HG02678 (cell line): ENCODE measurements at regions not wholly inside any gene's neighbourhood (a gene's known extent, or its start where the extent isn't known, plus 50 kb on each side); places are given as distances from the start of the nearest gene placed in this dataset.

Source experiments
- ATAC-seq: cut with Tn5 transposase; IDR thresholded peaks from one replicate; pipeline ENCODE4 v1.9.1; 2021; ENCODE audit warnings: mild to moderate bottlenecking, moderate library complexity; ENCODE audit not compliant: unreplicated experiment

DNA sequence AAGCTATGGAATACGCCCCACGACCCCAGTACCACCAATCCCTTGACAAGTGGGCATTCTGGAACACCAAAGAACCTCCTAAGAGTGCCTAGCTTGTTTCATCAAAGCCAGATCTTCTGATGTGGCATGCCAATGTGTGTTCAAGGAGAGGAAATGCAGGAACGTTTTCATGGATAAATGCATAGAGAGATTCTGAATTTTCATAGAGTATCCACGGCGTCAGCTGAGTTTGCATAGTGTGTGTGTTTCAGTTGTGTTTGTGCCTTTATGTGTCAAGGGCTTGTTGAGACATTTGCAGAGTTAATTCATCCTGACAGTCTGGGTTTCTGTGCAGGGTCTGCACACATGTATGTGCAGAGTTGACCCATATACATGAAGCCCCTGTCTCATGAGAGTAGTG is 172.7 kb upstream of the LRFN2 start:
- no peak for ATAC-seq

DNA sequence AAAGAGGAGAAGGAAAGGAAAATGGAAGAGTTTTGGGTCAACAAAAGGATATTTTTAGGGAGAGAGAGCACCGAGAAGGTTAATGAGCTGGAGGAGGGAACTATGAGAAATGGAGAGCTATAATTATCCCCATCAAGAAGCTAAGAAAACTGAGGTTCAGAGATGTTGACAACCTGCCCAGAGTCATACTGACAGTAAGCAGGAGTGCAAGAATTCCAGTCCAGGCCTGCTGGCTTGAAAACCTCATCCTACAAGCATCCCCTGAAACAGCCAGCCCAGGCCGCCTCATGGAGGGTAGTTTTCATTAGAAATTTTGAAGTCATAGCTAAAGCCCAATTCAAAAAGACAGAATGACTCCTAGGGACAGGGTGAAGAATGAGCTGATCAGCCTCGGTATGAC is 172.1 kb upstream of the LRFN2 start:
- ATAC-seq, result no peak

DNA sequence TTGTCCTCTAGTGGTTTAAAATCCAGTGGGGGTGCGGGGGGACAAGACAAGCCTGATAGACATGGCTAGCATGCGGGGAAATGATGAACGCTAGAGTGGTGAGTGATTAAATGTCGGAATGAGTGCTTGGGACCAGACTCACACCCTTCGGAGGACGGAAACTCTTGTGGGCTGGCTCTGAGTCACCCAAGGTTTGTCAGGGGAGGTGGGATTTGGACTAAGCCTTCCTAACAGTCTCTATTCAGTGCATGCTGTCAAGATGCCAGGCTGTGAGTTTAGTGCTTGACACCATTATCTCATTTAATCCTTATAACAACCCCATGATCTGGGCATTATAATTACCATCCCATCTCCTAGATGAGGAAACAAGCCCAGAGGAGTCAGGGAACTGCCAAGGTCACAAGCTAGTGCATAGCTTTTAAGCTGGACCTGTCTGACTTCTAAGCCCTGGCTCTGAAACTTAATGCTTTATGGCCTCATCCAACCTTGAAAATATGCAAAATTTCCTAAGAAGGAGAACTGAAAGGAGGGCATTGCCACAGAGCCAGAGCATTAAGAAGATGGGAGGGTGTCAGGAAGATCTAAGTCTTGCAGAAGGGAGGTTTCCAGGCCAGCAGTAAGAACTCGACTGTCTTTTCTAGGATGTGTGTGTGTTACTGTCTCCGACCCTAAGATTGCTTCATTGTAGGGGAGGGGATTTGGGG is 168.7 kb upstream of the LRFN2 start:
- ATAC-seq, result no peak

DNA sequence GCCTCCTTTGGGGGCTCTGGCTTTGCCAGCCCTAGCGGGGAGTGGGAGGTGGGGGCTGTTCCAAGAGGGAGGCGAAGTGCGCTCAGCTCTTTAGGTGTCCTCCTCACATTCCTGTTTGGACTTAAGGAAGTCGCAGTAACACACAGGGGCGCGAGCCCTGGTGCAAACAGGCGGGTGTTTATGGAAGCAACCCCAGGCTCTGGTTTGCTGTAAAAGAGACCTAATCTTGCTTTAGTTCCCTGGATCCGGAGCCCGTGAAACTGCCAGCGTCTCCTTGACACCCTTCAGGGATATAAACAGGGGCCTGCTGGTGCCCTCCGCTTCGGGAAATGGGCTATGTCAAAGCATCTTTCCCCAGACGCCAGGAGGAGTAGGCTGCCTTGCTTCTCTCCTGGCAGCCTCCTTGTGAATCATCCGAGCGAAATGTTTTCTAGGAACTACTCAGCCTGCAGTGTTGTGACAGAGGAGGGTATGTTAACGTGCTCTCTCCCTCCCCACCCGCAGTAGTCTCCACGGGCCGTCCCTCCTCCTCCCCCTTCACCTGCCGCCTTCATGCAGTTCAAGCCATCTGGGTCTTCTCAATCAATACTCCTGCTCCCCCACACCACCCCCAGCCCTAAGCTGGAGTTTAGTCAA is 168.0 kb upstream of the LRFN2 start:
- ATAC-seq, result no peak

DNA sequence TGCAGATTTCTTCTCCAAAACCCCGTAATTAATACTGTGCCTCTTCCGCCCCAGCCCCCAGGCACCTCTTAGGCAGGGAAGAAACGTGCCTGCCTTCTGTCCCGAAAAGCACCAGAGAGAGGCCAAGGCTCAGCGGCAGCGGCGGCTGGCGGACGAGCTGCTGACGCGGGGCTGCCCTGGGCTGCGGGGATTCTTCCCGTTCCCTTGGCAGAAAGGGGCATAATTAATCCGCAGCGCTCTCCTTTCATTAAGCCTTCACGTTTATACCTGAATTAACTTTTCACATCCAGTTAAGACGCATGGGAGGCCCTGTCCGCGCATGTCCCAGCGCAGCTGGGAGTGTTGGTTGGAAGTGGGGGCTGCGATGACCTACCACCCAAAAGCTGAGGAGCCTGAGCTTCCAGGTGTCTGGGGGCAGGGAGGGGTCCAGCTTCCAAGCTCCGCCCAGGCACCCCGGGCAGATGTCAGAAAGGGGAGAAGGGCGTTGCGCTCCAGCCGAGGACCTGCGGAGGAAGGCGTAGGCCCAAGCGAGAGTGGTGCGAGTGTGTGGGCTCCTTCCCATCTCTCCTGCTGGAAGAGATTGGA is 167.4 kb upstream of the LRFN2 start:
- ATAC-seq, result no peak

DNA sequence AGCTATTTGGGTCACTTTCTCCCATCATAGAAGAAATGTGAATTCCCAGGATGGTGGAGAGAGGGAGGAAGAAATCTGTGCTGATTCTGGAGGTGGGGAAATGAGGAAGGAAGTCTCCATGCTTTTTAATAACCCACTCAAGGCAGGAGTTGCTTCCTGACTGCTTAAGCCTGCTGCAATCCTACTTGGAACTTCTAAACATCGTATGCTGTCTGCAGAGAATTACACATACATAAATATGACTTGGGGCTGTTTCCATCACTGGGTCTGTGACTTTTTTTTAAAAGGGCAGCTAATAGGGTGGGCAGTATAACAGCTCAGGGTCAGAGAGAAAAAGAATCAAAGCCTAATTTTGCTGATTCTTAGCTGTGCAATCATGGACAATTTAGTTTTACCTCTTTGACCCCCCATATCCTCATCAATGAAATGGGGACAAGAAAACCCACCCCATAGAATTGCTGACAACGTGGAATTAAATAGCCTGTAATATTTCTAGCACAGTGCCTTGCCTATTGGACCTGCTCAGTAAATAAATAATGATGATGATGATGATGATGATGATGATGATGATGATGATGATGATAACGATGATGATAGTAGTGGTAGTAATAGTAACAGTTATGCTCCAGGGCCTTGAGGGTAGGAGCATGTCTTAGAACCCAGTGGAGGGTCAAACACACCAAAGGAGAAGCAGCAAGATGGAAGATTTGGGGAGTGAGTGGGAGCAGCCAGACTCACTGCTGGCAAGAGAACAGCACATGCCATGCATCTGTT is 166.7 kb upstream of the LRFN2 start:
- ATAC-seq, result no peak

DNA sequence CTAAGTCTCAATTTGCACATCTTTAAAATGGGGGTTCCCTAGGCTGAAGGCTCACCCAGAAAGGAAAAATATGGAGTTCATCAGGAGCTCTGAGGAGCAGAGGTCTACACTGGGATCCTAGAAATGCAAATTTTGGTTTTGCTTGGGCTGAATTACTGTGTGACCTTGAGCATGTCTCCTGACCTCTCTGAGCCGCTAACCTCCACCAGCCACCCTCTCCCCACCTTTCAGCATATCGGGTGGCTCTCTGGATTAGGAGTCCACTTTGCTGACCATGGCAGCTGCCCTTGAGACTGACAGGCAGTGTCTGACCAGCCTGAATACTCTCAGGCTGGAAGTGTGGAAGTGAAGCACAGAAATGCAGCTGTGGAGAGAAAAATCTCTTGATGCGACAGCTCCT is 165.9 kb upstream of the LRFN2 start:
- ATAC-seq, result no peak

DNA sequence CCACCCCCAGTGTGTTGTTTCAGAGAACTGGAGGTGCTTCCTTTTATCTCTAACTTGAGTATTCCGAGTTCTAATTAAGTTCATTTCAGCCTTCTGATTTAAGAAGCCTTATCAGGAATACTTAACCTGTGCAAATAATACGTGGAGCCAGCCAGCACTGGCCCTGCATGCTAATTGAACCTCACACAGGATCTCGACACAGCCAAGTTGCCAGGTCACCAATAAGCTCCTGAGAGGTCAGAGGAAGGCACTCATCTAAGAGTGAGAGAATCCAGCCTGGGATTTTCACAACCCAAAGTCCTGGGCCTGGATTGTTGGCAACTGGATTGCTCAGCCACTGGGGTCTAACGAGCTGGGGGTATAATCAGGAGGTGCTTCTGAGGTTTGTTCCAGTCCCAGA is 157.7 kb upstream of the LRFN2 start:
- ATAC-seq, result no peak

DNA sequence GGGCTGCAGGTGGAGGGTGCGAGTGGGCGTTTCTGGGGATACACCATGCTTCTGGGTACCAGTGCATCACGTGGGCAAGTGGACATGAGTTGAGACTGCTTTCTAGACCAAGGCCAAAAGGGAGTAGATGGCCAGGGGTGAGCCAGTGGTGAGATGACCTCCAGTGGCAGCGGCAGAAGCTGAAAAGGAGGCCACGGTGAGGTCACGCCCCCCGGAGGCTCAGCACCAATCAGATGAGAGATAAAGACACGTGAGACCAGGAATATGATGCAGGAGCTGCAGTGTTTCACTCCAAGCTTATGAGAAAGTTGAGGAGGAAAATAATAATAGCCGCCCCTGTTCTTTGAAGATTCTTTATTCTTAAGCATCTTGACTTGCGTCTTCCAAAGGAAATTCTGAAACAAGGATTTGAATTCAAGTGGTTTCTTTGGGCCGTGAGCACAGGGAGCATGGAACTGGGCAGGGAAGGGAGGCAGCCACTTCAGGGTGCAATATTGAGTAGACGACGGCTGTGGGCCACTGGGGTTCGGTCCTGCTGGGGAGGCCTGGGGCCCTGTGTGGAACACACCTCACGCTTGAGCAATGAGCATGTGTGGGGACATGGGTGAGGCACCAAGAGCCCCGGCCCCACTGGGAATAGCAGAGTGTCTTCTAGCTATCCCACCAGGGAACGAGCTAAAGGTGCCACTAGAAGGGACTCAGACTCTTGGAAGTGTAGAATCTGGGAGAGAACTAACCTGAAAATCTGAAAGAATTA is 156.7 kb upstream of the LRFN2 start:
- no peak for ATAC-seq

DNA sequence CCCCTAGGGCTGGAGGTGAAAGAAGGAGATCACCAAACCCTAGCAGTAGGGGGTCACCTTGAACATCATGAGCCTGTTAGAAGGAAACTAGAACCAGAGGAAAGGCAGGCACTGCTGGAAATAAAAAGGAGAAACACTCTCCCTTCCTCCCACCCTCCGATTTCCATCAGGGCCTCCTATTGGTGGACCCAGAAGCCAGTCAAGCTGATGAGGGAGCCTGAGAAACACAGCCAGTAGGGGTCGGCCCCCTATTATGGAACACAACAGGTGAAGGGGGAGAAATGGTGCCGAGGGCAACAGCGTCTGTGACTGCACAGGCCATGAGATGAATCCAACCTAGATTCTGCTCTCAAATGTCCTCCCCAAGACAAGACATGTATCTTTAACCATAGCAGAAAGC is 156.1 kb upstream of the LRFN2 start:
- ATAC-seq, result no peak

DNA sequence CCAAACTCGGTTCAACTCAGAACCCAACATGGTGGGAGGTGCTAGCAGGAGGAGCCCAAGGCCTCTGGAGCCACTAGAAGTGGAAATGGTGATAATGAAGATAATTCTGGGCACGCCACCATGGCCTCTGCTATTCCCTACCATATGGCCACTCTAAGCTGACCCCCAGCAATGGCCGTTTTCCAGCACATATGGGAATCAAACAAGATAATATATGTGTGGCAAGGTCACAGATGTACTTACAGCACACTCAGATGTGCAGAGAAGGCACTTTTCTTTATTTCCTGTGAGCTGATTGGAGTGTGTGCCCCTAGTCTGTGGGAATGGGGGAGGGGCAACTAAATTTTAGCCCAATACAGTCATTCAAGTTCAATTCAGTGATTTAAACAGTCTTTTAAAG is 153.4 kb upstream of the LRFN2 start:
- ATAC-seq, result no peak

DNA sequence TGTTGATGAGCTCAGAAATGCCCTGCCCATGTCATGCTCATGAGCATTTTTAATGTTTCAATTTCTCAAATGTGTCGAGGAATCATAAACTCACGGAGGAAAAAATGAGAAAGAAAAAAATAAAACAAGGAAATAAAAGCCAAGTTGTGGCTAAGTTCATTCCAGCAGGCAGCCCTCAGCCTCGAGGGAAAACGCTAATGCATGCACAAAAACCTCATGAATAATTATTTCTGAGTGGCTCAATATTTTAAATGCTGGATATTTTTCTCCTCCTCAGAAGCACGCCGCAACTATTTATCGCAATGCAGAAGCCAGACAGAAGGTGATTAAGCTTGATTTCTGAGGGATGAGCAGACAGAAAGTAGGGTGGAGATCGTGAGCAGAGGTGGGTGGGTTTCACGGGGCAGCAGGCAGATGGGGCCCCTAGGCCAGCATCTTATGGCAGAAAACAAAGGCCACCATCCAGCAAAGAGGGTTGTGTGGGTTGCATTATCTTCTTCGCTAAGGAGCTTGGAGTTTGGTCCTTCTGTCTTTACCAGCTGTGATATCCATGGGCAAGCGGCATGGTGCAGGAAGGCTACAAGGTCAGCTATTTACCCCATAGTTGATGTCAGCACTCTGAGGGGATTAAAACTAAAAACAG is 151.5 kb upstream of the LRFN2 start:
- ATAC-seq, result no peak

DNA sequence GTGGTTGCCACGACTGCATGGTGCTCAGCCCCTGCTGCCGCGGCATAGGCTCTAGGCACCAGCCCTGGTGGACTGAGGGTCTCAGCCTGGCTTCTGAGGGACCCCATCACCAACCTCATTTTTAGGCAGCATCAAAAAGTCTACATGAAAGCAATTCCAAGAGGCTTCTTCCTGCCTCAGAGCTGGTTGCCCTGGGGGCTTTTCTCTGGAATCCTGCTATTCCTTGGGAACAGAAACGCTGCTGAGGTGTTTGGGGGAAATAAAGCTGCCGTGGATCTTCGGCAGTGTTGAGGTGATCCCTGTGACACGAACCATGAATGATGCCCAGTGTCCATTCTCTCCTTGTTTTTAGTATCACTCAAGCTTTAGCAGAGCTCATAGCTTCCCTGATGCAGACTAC is 148.4 kb upstream of the LRFN2 start:
- no peak for ATAC-seq

DNA sequence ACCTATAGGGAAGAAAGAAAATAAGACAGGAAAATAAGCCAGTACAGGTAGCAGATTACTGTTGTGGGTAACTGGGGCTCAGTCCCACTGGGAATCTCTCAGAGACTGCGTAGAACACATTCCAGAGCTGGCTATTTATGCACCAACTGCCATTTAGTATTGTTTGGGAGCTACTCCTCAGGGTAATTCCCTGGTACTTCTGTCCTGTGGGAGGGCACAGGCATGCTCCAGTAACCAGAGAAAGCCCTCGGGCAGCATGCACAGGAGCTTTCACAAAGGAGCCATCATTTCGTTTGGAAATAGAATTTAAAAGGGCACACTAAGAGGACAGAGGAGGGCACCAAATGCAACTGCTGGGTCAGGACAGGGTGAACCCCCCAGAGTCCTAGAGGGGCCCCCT is 148.0 kb upstream of the LRFN2 start:
- ATAC-seq, result no peak

DNA sequence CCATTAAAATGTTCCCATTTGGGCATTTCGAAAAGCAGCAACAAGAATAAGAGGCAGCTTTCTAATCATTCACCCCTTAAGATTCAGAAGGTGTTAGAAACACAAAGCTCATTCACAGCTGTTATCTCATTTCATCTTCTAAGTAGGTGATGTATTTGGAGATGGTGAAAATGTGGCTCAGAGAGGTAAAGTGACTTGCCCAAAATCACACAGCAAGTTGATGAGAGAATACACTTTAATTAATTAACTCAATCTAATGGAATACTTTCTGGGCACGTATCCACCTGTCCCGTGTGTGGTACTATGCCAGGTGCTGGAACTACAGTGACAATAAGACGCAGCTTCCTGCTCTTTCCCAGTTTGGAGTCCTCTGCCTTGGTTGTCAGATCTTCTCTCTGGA is 147.4 kb upstream of the LRFN2 start:
- no peak for ATAC-seq

DNA sequence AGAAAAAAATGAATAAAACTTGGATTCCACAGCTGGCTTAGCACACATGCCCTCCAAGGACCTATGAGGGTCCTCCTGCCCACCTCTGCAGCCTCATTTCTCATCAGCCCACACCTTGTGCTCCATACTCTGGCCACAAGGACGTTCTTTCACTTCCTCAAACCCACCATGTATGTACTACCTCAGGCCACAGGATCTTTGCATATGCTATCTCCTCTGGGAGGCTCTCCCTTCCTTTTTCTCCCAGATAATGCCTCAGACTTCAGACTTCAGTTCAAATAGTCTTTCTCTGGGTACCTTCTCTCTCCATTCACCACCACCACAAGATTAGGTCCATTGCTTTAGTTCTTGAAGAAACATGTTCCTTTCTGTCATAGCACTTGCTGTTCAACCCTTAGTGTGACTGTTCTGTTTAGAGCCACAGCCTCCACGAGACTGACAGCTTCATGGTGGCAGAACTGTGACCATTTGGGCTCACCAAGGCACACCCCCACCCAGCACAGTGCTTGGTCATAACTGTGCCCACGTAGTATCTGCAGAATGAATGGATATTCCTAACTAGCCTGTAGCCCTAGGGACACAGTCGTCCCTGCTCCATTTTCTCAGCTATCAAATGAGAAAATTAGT is 146.7 kb upstream of the LRFN2 start:
- no peak for ATAC-seq

DNA sequence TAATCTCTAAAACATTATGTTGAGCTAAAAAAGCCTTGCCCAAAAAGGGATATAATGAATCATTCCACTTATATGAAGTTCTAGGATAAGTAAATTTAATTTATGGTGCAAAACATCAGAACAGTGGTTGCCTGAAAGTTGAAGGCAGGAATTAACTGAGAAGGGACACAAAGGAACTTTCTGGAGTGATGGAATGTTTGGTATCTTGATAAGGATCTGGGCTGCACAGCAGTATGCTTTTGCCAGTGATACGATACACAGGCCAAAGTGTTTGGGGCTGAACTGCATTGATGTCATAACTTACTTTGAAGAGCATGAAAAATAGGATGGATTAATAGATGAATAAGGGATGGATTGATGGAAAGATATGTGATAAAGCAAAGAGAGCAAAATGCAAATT is 146.1 kb upstream of the LRFN2 start:
- ATAC-seq, result no peak

DNA sequence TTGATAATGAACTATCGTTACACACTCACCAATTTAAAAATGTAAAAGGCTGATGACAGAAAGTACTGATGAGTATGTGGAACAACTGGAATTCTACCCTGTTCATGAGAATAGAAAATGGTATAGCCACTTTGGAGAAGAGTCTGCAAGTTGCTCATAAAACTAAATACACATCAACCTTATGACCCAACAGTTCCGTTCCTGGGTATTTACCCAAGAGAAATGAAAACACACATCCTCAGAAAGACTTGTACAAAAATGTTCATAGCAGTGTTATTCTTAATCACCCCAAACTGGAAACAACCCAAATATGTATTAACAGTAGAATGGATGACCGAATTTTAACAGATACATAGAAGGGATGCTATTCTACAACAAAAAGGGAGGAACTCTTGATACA is 145.7 kb upstream of the LRFN2 start:
- ATAC-seq, result no peak

DNA sequence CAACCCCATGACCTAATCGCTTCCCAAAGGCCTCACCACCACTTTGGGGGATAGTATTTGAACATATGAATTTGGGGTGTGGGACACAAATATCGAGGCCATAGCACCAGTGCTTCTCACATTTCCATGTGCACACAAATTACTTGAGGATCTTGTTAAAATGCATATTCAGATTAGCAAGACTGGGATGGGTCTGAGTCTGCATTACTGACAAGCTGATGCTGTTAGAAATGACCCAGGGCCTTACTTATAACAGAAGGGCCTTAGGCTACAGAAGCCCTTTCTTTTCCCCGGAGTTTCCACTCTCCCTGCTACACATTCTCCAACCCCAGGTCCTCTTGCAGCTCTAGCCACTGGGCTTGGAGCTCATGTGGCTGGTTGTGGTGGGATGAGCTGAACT is 141.5 kb upstream of the LRFN2 start:
- no peak for ATAC-seq

DNA sequence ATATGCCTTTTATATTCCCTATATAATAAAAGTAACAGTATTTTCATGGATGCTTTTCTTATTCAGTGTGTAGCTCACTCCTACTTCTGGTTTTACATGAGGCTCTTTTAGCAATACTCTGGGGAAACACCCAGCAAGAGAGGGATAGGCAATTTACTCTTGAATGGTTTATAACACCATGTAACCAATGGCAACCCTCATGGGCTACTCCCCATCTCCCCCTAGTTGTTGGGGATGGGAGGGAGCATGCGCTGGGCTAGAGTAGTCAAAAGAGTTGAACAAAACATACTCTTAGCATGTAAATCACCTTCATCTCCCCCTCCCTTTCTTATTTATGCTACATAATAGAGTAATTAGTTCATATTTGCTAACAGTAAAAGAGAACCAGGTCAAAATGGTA is 140.1 kb upstream of the LRFN2 start:
- ATAC-seq, result no peak
